Ovary (tissue), 3 donors: ENCODE measurements at regions not wholly inside any gene's neighbourhood (a gene's known extent, or its start where the extent isn't known, plus 50 kb on each side); places are given as distances from the start of the nearest gene placed in this dataset.

ENCODE experiments used
- EP300 ChIP-seq: sonication (generic); formaldehyde crosslinking; IDR thresholded peaks from one replicate; pipeline ENCODE4 v1.6.1; 2017; ENCODE audit warnings: antibody characterized with exemption
- POLR2A ChIP-seq: fragments of 450-650 bp; IDR thresholded peaks from one replicate; pipeline ENCODE4 v1.6.1; 2017; ENCODE audit warnings: antibody characterized with exemption, mild to moderate bottlenecking, moderate library complexity
- TF ChIP-seq, protein P1 (sequence below), 3 donors: fragments of 450-650 bp in 2 of 3; fragments of 200-600 bp in 1 of 3; IDR thresholded peaks; one replicate each; pipeline versions ENCODE4 v1.5.1 to v1.8.0; 2016 to 2022; ENCODE audit warnings: antibody characterized with exemption in 3 of 3, mild to moderate bottlenecking in 1 of 3
- donor health status: DM: no; HTN: no; CAD: no.

DNA sequence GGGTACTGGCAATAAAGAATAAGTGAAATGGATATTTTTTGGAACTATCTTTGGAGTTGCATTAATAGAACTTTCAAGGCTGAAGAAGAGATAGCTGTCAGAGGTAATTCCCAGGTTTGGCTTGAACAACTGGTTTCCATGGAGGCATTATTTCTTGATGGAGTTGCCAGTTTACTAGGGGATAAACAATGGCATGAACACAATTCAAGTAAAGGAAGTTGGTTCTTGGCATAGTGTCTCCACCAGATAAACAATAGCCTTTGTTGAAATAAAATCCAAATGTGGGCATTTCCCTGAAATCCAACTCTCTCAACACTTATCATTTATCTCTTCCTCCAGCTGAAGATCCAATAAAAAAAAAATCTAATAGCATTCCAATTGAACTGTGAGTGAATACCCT, 454.9 kb downstream of the C6orf118 start:
- TF ChIP-seq POLR2A (no peak), EP300 (no peak)
- TF ChIP-seq, protein P1, sequence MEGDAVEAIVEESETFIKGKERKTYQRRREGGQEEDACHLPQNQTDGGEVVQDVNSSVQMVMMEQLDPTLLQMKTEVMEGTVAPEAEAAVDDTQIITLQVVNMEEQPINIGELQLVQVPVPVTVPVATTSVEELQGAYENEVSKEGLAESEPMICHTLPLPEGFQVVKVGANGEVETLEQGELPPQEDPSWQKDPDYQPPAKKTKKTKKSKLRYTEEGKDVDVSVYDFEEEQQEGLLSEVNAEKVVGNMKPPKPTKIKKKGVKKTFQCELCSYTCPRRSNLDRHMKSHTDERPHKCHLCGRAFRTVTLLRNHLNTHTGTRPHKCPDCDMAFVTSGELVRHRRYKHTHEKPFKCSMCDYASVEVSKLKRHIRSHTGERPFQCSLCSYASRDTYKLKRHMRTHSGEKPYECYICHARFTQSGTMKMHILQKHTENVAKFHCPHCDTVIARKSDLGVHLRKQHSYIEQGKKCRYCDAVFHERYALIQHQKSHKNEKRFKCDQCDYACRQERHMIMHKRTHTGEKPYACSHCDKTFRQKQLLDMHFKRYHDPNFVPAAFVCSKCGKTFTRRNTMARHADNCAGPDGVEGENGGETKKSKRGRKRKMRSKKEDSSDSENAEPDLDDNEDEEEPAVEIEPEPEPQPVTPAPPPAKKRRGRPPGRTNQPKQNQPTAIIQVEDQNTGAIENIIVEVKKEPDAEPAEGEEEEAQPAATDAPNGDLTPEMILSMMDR (IDR thresholded peaks at IDR 0.05) = no peak
